ENCODE measurements at regions not wholly inside any gene's neighbourhood (a gene's known extent, or its start where the extent isn't known, plus 50 kb on each side); places are given as distances from the start of the nearest gene placed in this dataset.

- DNase-seq: no peak
Measured at GRCh38 chr4:122027203-122027602, 75.3 kb upstream of the TRPC3 start.

- DNase-seq: no peak
Measured at GRCh38 chr4:122017296-122017695, 65.4 kb upstream of the TRPC3 start.

GRCh38 chr4:122015203-122015602, 63.3 kb upstream of the TRPC3 start:
- no peak for DNase-seq

GRCh38 chr4:122012735-122013134, 60.9 kb upstream of the TRPC3 start:
- peak; percentile 41 for DNase-seq

- DNase-seq: peak; percentile 57
Measured at GRCh38 chr4:122010610-122011009, 58.8 kb upstream of the TRPC3 start.

- no peak for DNase-seq
Measured at GRCh38 chr4:122009524-122009923, 57.7 kb upstream of the TRPC3 start.

GRCh38 chr4:122007016-122007415, 55.2 kb upstream of the TRPC3 start:
- DNase-seq: no peak

- DNase-seq: peak; percentile 3
Measured at GRCh38 chr4:122005064-122005755, 53.4 kb upstream of the TRPC3 start.

GRCh38 chr4:122003335-122003734, 51.5 kb upstream of the TRPC3 start:
- peak; percentile 19 for DNase-seq
